ENCODE measurements at regions not wholly inside any gene's neighbourhood (a gene's known extent, or its start where the extent isn't known, plus 50 kb on each side); places are given as distances from the start of the nearest gene placed in this dataset.

DNA sequence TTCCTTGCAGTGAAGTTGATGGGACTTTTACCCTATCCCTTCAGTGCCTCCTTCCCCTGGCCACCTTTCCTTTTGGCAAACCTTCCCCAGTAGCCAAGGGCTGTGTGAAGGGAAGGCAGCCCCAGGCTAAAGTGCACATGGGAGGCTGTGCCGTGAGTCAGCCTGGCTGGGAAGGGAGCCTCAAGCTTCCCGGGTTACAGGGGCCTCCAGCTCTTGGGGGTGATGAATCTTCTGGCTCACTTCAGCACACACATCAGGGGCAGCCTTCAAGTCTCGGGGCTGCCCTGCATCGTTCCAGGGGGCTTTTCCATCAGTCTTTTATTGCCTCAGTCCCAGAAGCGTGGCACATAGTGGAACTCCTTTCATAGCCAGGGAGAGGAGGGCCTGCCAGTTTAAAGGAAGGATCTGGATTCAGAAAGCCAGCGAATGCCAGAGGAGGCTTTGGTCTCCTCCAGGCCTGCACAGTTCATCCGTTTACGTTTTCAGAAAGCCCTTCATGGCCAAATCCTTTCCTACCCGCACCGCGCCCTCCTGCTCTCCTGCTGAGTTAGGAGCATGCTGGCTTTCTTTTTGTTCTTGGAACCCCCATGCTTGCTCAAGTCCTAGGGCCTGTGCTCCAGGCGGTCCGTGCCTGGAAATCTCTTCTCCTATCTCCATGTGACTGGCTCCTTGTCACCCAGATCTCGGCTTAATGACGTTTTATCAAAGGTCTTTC lies 134.8 kb upstream of the KLF4 start:
- no peak overlapping the region for H3K27ac Mint-ChIP-seq (ENCODE audit: low read depth)
- DNase-seq (ENCODE audit: low spot score in 2 of 2): no peak
- no peaks in the 10 kb centered on the region for H3K36me3 Mint-ChIP-seq (ENCODE audit: insufficient read depth)
- H3K4me3 Mint-ChIP-seq: no peak overlapping the region
- no peaks in the 10 kb centered on the region for H3K9me3 Mint-ChIP-seq
- no peak for ATAC-seq (replicated peaks; ENCODE audit: extremely low read depth, poor library complexity, severe bottlenecking)
- no peaks in the 10 kb centered on the region for H3K27me3 Mint-ChIP-seq
- H3K4me1 Mint-ChIP-seq: no peaks in the 10 kb centered on the region

DNA sequence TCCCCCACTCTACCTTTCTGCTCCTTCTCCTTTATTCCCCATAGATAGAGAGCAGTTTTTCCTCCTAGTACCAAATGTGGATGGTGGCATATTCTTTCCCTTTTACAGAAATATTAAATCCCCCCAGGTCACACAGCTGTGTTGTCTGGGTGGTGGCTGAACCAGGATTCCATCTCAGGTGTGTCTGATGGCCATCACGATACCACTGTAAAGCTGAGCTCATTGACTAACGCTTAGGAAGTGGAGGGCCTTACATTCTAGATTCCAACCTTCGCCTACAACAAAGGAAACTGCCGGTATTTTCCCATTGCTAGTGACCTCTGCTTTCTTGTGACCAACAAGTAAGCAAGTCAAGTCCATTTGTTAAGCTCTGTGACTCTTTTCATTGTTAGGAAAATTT lies 131.9 kb upstream of the KLF4 start:
- H3K4me3 Mint-ChIP-seq: no peak overlapping the region
- ATAC-seq (replicated peaks; ENCODE audit: extremely low read depth, poor library complexity, severe bottlenecking) (no peak), DNase-seq (ENCODE audit: low spot score in 2 of 2) (no peak)
- no peak overlapping the region for H3K27ac Mint-ChIP-seq (ENCODE audit: low read depth)
- no peaks in the 10 kb centered on the region for H3K4me1 Mint-ChIP-seq
- no peaks in the 10 kb centered on the region for H3K9me3 Mint-ChIP-seq
- H3K27me3 Mint-ChIP-seq: no peaks in the 10 kb centered on the region
- H3K36me3 Mint-ChIP-seq (ENCODE audit: insufficient read depth): no peaks in the 10 kb centered on the region

DNA sequence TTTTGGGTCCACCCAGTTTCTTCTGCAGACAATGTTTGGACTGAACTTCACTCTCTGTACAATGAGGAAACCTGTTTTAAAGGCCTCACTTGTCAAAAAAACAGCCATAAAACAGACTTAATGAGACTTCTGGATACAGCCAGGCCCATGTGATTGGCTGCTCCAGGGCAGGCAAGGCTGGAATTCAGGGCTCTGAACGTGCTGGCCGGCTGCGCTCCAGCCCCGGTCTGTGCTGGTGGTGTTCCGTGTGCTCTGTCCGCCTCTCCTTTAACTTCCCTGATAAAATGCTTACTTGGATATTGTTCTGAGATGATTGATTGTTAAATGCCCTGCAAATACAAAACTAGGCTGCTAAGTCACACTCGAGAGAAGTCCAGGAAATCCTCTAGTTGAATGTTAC lies 131.2 kb upstream of the KLF4 start:
- ATAC-seq (replicated peaks; ENCODE audit: extremely low read depth, poor library complexity, severe bottlenecking): no peak
- Mint-ChIP-seq H3K4me3 (no peak overlapping the region), H3K4me1 (no peaks in the 10 kb centered on the region), H3K27me3 (no peaks in the 10 kb centered on the region), H3K9me3 (no peaks in the 10 kb centered on the region), H3K36me3 (ENCODE audit: insufficient read depth) (no peaks in the 10 kb centered on the region), H3K27ac (ENCODE audit: low read depth) (no peak overlapping the region)
- DNase-seq (ENCODE audit: low spot score in 2 of 2): no peak

DNA sequence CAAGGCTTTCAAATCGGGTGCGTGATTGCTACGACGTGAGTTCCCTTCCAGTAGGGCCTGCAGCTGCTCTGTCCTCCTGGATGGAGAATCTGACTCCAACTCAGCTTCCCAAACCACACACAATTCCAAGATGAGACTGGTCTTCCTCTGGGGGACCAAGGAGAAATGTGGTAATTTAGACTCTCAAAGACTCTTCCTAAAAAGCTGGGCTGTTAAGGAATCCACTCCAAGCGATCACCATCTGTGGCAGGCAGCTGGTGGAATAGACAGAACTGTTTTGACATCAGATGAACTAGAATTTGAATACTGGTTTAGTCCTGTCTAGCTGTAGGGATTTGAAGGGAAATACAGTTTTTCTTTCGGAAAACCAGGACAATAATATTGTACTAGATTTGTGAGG lies 130.7 kb upstream of the KLF4 start:
- H3K27me3 Mint-ChIP-seq: no peaks in the 10 kb centered on the region
- no peak for DNase-seq (ENCODE audit: low spot score in 2 of 2)
- H3K9me3 Mint-ChIP-seq: no peaks in the 10 kb centered on the region
- H3K36me3 Mint-ChIP-seq (ENCODE audit: insufficient read depth): no peaks in the 10 kb centered on the region
- ATAC-seq (replicated peaks; ENCODE audit: extremely low read depth, poor library complexity, severe bottlenecking): no peak
- no peak overlapping the region for H3K4me3 Mint-ChIP-seq
- no peaks in the 10 kb centered on the region for H3K4me1 Mint-ChIP-seq
- H3K27ac Mint-ChIP-seq (ENCODE audit: low read depth): no peak overlapping the region

DNA sequence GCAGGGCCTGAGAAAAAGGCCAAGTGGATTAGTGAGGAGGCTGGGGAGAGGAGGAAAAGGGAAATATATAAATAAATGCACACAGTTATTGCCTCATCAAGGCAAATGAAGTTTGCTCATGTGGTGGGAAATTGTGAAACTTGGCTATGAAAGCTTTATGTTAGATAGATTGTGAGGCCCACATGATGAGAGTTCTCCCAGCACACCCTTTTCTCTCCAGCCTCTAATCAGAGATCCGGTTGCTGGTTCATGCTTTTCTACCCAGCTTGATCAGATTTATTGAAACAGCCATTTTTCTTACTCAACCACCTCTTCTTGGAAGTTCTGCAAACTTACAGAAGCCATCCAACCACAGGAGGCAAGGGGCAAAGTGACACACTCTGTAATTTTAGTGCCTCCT lies 125.8 kb upstream of the KLF4 start:
- Mint-ChIP-seq H3K27me3 (peaks cover 9% of the 10 kb centered on the region), H3K27ac (ENCODE audit: low read depth) (no peak overlapping the region), H3K4me1 (no peaks in the 10 kb centered on the region), H3K9me3 (peaks cover 5% of the 10 kb centered on the region), H3K4me3 (no peak overlapping the region), H3K36me3 (ENCODE audit: insufficient read depth) (no peaks in the 10 kb centered on the region)
- ATAC-seq (replicated peaks; ENCODE audit: extremely low read depth, poor library complexity, severe bottlenecking): no peak
- DNase-seq (ENCODE audit: low spot score in 2 of 2): no peak

DNA sequence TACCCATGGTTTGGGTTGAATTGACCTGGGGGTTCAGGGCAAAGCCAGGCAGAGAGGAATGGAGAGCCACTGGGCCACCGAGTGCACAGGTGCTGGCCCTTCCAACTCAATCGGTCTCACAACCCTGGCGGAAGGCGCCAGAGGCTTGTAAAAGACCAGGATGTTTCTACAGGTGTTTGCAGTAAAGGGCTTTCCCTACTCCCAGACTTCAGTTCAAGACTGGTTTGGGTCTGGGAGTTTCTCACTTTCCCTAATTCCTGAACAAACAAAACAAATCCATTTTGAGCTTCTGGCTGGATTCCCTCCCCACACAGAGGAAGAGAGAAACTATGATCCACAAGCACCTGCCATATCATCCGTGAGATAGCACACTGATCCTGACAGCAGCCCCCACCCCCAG lies 125.2 kb upstream of the KLF4 start:
- peaks cover 5% of the 10 kb centered on the region for H3K9me3 Mint-ChIP-seq
- no peak for ATAC-seq (replicated peaks; ENCODE audit: extremely low read depth, poor library complexity, severe bottlenecking)
- H3K27ac Mint-ChIP-seq (ENCODE audit: low read depth): no peak overlapping the region

GRCh38 chr9:107613321-107613720 lies 123.8 kb upstream of the KLF4 start:
- no peaks in the 10 kb centered on the region for H3K36me3 Mint-ChIP-seq (ENCODE audit: insufficient read depth)

More for the DNA sequence above, 125.2 kb upstream of the KLF4 start:
- H3K4me3 Mint-ChIP-seq: no peak overlapping the region
- DNase-seq (ENCODE audit: low spot score in 2 of 2): no peak
- H3K27me3 Mint-ChIP-seq: peaks cover 9% of the 10 kb centered on the region
- no peaks in the 10 kb centered on the region for H3K4me1 Mint-ChIP-seq
- no peaks in the 10 kb centered on the region for H3K36me3 Mint-ChIP-seq (ENCODE audit: insufficient read depth)

DNA sequence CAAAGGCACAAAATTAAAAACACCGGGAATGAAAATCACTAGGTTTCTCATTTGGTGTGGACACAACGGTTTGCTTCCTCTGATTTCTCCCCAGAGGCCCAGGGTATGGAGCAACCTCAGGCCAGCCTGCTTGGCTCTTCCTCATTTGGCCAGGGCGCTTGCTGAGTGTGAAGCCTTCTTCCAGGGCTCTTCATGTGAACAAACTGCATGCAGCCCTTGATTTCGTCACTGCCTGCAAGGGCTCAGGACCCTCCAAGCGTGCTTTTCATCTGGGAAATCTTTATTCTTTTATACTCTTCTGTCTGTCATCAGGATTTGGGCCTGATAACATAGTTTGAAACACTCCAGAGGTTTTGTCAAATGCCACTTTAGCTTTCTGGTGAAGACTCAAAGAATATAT lies 122.6 kb upstream of the KLF4 start:
- no peak for ATAC-seq (replicated peaks; ENCODE audit: extremely low read depth, poor library complexity, severe bottlenecking)

More at GRCh38 chr9:107613321-107613720, 123.8 kb upstream of the KLF4 start:
- H3K4me3 Mint-ChIP-seq: no peak overlapping the region
- H3K27ac Mint-ChIP-seq (ENCODE audit: low read depth): no peak overlapping the region
- DNase-seq (ENCODE audit: low spot score in 2 of 2) (no peak), ATAC-seq (replicated peaks; ENCODE audit: extremely low read depth, poor library complexity, severe bottlenecking) (no peak)
- no peaks in the 10 kb centered on the region for H3K4me1 Mint-ChIP-seq
- peaks cover 5% of the 10 kb centered on the region for H3K9me3 Mint-ChIP-seq
- H3K27me3 Mint-ChIP-seq: peaks cover 9% of the 10 kb centered on the region

DNA sequence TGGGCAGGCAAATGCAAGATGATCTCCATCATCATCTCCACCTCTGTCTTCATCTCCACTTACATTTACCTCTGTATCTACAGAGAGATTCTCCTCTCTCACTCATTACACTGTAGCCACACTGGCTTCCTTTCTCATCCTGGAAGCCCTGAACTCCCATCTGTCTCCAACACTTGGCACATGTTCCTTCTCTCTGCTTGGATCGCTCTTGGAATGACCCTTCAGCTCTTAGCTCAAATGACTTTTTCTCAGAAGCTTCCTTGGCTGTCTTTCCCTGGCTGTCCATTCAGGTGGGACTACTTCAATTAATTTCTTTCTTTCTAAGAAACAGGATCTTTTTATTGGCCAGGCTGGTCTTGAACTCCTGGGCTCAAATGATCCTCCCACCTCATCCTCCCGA lies 120.0 kb upstream of the KLF4 start:
- H3K36me3 Mint-ChIP-seq (ENCODE audit: insufficient read depth): no peaks in the 10 kb centered on the region
- H3K9me3 Mint-ChIP-seq: peaks cover 5% of the 10 kb centered on the region
- H3K4me1 Mint-ChIP-seq: no peaks in the 10 kb centered on the region
- H3K27me3 Mint-ChIP-seq: peaks cover 9% of the 10 kb centered on the region
- no peak overlapping the region for H3K4me3 Mint-ChIP-seq
- H3K27ac Mint-ChIP-seq (ENCODE audit: low read depth): no peak overlapping the region
- DNase-seq (ENCODE audit: low spot score in 2 of 2) (no peak), ATAC-seq (replicated peaks; ENCODE audit: extremely low read depth, poor library complexity, severe bottlenecking) (no peak)

More for the DNA sequence above, 122.6 kb upstream of the KLF4 start:
- Mint-ChIP-seq H3K27me3 (peaks cover 9% of the 10 kb centered on the region), H3K27ac (ENCODE audit: low read depth) (no peak overlapping the region), H3K9me3 (peaks cover 5% of the 10 kb centered on the region), H3K36me3 (ENCODE audit: insufficient read depth) (no peaks in the 10 kb centered on the region), H3K4me1 (no peaks in the 10 kb centered on the region), H3K4me3 (no peak overlapping the region)
- no peak for DNase-seq (ENCODE audit: low spot score in 2 of 2)

GRCh38 chr9:107606149-107606790 lies 116.7 kb upstream of the KLF4 start:
- DNase-seq (ENCODE audit: low spot score in 2 of 2) (no peak), ATAC-seq (replicated peaks; ENCODE audit: extremely low read depth, poor library complexity, severe bottlenecking) (no peak)
- Mint-ChIP-seq H3K27me3 (no peaks in the 10 kb centered on the region), H3K36me3 (ENCODE audit: insufficient read depth) (no peaks in the 10 kb centered on the region), H3K4me1 (no peaks in the 10 kb centered on the region), H3K9me3 (peaks cover 3% of the 10 kb centered on the region), H3K27ac (ENCODE audit: low read depth) (no peak overlapping the region), H3K4me3 (no peak overlapping the region)

GRCh38 chr9:107605041-107605440 lies 115.5 kb upstream of the KLF4 start:
- no peak for DNase-seq (ENCODE audit: low spot score in 2 of 2)
- Mint-ChIP-seq H3K4me3 (no peak overlapping the region), H3K27ac (ENCODE audit: low read depth) (no peak overlapping the region), H3K9me3 (no peaks in the 10 kb centered on the region), H3K4me1 (no peaks in the 10 kb centered on the region), H3K36me3 (ENCODE audit: insufficient read depth) (no peaks in the 10 kb centered on the region), H3K27me3 (no peaks in the 10 kb centered on the region)
- ATAC-seq (replicated peaks; ENCODE audit: extremely low read depth, poor library complexity, severe bottlenecking): no peak

DNA sequence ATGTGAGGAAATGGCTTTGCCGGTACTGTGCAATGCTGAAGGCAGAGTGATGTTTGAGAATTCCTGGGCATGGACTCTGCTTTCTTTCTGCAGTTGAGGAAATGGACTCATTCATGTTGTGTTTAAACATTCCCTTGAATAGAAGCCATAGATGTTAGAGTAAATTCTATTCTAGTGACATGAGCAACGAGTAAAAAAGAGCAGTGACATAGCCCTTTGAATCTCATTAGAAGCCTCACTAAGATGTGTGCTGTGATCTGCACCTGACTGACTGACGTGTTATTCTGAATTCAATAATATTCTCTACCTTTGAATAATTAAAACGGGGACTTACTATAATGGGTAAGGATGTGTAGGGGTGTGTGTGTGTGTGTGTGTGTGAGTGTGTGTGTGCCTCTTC lies 113.7 kb upstream of the KLF4 start:
- H3K27ac Mint-ChIP-seq (ENCODE audit: low read depth): no peak overlapping the region
- no peaks in the 10 kb centered on the region for H3K27me3 Mint-ChIP-seq
- H3K9me3 Mint-ChIP-seq: no peaks in the 10 kb centered on the region
- DNase-seq (ENCODE audit: low spot score in 2 of 2) (no peak), ATAC-seq (replicated peaks; ENCODE audit: extremely low read depth, poor library complexity, severe bottlenecking) (no peak)
- H3K4me1 Mint-ChIP-seq: no peaks in the 10 kb centered on the region
- H3K36me3 Mint-ChIP-seq (ENCODE audit: insufficient read depth): no peaks in the 10 kb centered on the region
- no peak overlapping the region for H3K4me3 Mint-ChIP-seq

- Mint-ChIP-seq H3K27me3 (no peaks in the 10 kb centered on the region), H3K4me3 (no peak overlapping the region), H3K9me3 (no peaks in the 10 kb centered on the region), H3K36me3 (ENCODE audit: insufficient read depth) (no peaks in the 10 kb centered on the region), H3K4me1 (no peaks in the 10 kb centered on the region), H3K27ac (ENCODE audit: low read depth) (no peak overlapping the region)
- ATAC-seq (replicated peaks; ENCODE audit: extremely low read depth, poor library complexity, severe bottlenecking): no peak
- no peak for DNase-seq (ENCODE audit: low spot score in 2 of 2)
These were observed 110.5 kb upstream of the KLF4 start for GRCh38 chr9:107600060-107600573.

Measured in central memory CD8-positive, alpha-beta T cell (primary cell).